Body of pancreas (tissue), 4 donors: ENCODE measurements at regions not wholly inside any gene's neighbourhood (a gene's known extent, or its start where the extent isn't known, plus 50 kb on each side); places are given as distances from the start of the nearest gene placed in this dataset.

Experiments
- CTCF ChIP-seq, 7 experiments: fragments of 450-650 bp in 4 of 7; fragments of 200-600 bp in 3 of 7; sonication (generic) in 3 of 7; IDR thresholded peaks; one replicate each; pipeline ENCODE4 v1.5.1; 2016 to 2019; ENCODE audit warnings: antibody characterized with exemption in 7 of 7
- POLR2A ChIP-seq, 3 donors: fragments of 450-650 bp; IDR thresholded peaks; one replicate each; pipeline ENCODE4 v1.6.1; 2016; ENCODE audit warnings: antibody characterized with exemption in 3 of 3, mild to moderate bottlenecking in 2 of 3

GRCh38 chr6:165991341-165991740, 176.3 kb downstream of the TBXT start:
- no peak for TF ChIP-seq POLR2A (IDR thresholded peaks at IDR 0.05)
- no peak for TF ChIP-seq CTCF (IDR thresholded peaks at IDR 0.05)
